HG02973 (cell line): ENCODE measurements at regions not wholly inside any gene's neighbourhood (a gene's known extent, or its start where the extent isn't known, plus 50 kb on each side); places are given as distances from the start of the nearest gene placed in this dataset.

Experiments
- ATAC-seq: cut with Tn5 transposase; IDR thresholded peaks from one replicate; pipeline ENCODE4 v1.9.1; 2021; ENCODE audit warnings: moderate library complexity; ENCODE audit not compliant: unreplicated experiment

GRCh38 chr18:72692086-72692485 lies 147.9 kb upstream of the CBLN2 start:
- no peak for ATAC-seq

- no peak for ATAC-seq
Observed at GRCh38 chr18:72687736-72688135, 143.6 kb upstream of the CBLN2 start.

GRCh38 chr18:72675394-72675793 lies 131.3 kb upstream of the CBLN2 start:
- ATAC-seq, result no peak

- ATAC-seq, result peak; percentile 83
Observed at GRCh38 chr18:72674710-72675109, 130.6 kb upstream of the CBLN2 start.

GRCh38 chr18:72673242-72673641 lies 129.1 kb upstream of the CBLN2 start:
- no peak for ATAC-seq

GRCh38 chr18:72672364-72673184 lies 128.4 kb upstream of the CBLN2 start:
- peak; percentile 44 for ATAC-seq

- ATAC-seq, result no peak
Observed at GRCh38 chr18:72667932-72668331, 123.8 kb upstream of the CBLN2 start.

GRCh38 chr18:72652990-72653593 lies 109.0 kb upstream of the CBLN2 start:
- peak; percentile 92 for ATAC-seq

- ATAC-seq, result no peak
Observed at GRCh38 chr18:72651033-72651432, 106.9 kb upstream of the CBLN2 start.

- no peak for ATAC-seq
Observed at GRCh38 chr18:72648481-72648960, 104.4 kb upstream of the CBLN2 start.

- no peak for ATAC-seq
Observed at GRCh38 chr18:72648079-72648478, 103.9 kb upstream of the CBLN2 start.

GRCh38 chr18:72640557-72640956 lies 96.4 kb upstream of the CBLN2 start:
- no peak for ATAC-seq

GRCh38 chr18:72638376-72638775 lies 94.2 kb upstream of the CBLN2 start:
- no peak for ATAC-seq

GRCh38 chr18:72637721-72638120 lies 93.6 kb upstream of the CBLN2 start:
- ATAC-seq, result no peak

GRCh38 chr18:72637299-72637698 lies 93.2 kb upstream of the CBLN2 start:
- no peak for ATAC-seq

- no peak for ATAC-seq
Observed at GRCh38 chr18:72636611-72637010, 92.5 kb upstream of the CBLN2 start.

GRCh38 chr18:72634500-72634899 lies 90.4 kb upstream of the CBLN2 start:
- ATAC-seq, result no peak

- no peak for ATAC-seq
Observed at GRCh38 chr18:72630991-72631390, 86.8 kb upstream of the CBLN2 start.

- ATAC-seq, result no peak
Observed at GRCh38 chr18:72623444-72623843, 79.3 kb upstream of the CBLN2 start.

GRCh38 chr18:72613534-72613930 lies 69.4 kb upstream of the CBLN2 start:
- no peak for ATAC-seq

GRCh38 chr18:72612894-72613533 lies 68.9 kb upstream of the CBLN2 start:
- ATAC-seq, result no peak

- ATAC-seq, result no peak
Observed at GRCh38 chr18:72605376-72605775, 61.2 kb upstream of the CBLN2 start.
